IPS-20b (cell line): ENCODE measurements at regions not wholly inside any gene's neighbourhood (a gene's known extent, or its start where the extent isn't known, plus 50 kb on each side); places are given as distances from the start of the nearest gene placed in this dataset.

Experiments
- H3K27ac ChIP-seq: one replicate; pipeline ENCODE4 v1.5.1; 2013; ENCODE audit warnings: low read length
- H3K27me3 ChIP-seq: 2 replicates; pipeline ENCODE4 v1.6.1; 2013; ENCODE audit warnings: mild to moderate bottlenecking, low read length, inconsistent platforms; ENCODE audit not compliant: insufficient read depth
- H3K36me3 ChIP-seq: 2 replicates; pipeline ENCODE4 v1.6.1; 2013; ENCODE audit warnings: low read depth, mild to moderate bottlenecking, inconsistent platforms, low read length, moderate library complexity; ENCODE audit not compliant: insufficient read depth
- H3K4me1 ChIP-seq: 2 replicates; pipeline ENCODE4 v1.6.1; 2013; ENCODE audit warnings: mild to moderate bottlenecking, control low read depth, inconsistent platforms, low read length, moderate library complexity; ENCODE audit not compliant: insufficient read depth
- H3K4me3 ChIP-seq: 2 replicates; pipeline ENCODE4 v1.5.1; 2013; ENCODE audit warnings: mild to moderate bottlenecking, low read length, inconsistent platforms
- H3K9ac ChIP-seq: 2 replicates; pipeline ENCODE4 v1.6.1; 2013; ENCODE audit warnings: low read depth, mild to moderate bottlenecking, inconsistent platforms, low read length, moderate library complexity
- H3K9me3 ChIP-seq: 2 replicates; pipeline ENCODE4 v1.6.1; 2013; ENCODE audit warnings: mild to moderate bottlenecking, low read depth, low read length, inconsistent platforms; ENCODE audit not compliant: insufficient read depth

DNA sequence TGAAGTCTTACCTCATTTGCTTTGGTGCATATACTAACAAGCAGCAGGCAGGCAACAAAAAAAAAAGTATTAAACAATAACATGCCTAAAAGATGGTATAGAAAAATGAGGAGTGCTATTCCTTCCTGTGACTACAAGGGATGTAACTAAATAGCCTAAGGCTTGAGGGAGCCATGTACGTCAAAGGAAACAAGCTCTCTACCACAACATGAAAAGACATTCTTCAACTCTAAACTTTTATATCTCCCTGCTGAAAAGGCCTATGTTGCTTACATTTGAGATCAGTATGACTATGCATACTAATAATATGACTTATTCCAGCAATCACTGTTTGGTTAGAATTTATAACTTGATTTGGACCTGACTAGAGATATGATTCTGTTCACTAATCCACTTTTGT is 347.9 kb downstream of the ADCYAP1 start:
- 0 out of 2 replicates have a peak, but pooled peaks cover 7% of the 10 kb centered on the region for H3K4me1 ChIP-seq
- no peaks in the 10 kb centered on the region for H3K9me3 ChIP-seq
- no peaks in the 10 kb centered on the region for H3K36me3 ChIP-seq
- H3K27ac ChIP-seq = no peak overlapping the region
- no peak overlapping the region for H3K4me3 ChIP-seq
- no peak overlapping the region for H3K9ac ChIP-seq
- no peaks in the 10 kb centered on the region for H3K27me3 ChIP-seq

DNA sequence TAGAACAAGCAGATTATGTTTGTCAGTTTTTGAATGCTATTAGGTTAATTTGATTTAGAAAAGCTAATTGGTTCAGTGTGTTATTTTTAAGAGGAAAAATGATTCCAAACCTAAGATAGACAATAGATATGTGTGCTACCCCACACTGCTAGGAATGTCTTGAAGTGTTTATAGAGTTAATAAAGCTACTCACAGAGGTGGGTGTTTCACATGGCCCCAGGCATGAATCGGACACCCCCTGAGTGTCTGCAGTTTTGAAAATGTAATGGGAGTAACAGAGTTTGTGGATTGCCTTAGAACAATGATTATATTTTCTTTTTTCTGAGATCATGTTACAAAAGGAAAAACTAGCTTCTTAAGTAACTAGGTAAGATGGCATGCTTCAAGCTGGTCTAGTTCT is 348.3 kb downstream of the ADCYAP1 start:
- Histone ChIP-seq H3K27ac (no peak overlapping the region), H3K4me3 (no peak overlapping the region), H3K9me3 (no peaks in the 10 kb centered on the region), H3K4me1 (0 out of 2 replicates have a peak, but pooled peaks cover 7% of the 10 kb centered on the region), H3K9ac (no peak overlapping the region), H3K27me3 (no peaks in the 10 kb centered on the region), H3K36me3 (no peaks in the 10 kb centered on the region)

DNA sequence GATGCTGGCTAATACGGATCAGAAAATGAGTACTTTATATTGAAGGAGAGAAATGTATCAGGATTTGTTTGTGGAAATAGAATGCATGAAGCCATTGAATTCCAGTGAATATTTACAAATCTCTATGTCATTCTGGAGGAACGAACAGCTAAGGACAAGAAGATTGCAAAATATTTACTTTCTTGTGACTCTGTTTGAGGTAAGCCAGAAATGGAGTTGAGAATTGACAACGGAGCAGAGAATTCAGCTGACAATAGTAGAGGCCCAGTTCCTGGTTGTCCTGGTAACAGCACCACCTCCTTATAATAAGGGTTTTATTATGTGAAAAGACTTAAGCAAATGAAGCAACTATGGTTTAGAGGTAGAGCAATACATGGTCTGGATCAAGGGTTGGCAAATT is 349.2 kb downstream of the ADCYAP1 start:
- no peaks in the 10 kb centered on the region for H3K27me3 ChIP-seq
- H3K4me1 ChIP-seq = 0 out of 2 replicates have a peak, but pooled peaks cover 7% of the 10 kb centered on the region
- no peak overlapping the region for H3K9ac ChIP-seq
- H3K4me3 ChIP-seq = no peak overlapping the region
- H3K9me3 ChIP-seq = no peaks in the 10 kb centered on the region
- H3K36me3 ChIP-seq = no peaks in the 10 kb centered on the region
- no peak overlapping the region for H3K27ac ChIP-seq

DNA sequence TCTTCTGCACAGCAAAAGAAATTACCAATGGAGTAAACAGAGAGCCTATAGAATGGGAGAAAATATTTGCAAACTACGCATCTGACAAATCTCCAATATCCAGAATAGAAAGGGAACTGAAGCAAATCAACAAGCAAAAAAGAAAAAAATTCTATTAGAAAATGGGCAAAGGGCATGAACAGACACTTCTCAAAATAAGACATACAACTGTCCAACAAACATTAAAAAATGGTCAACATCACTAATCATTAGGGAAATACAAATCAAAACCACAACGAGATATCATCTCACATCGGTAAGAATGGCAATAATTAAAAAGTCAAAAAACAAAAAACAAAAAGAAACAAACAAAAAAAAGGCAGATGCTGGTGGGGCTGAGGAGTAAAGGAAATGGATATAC is 356.4 kb downstream of the ADCYAP1 start:
- H3K9ac ChIP-seq = no peak overlapping the region

DNA sequence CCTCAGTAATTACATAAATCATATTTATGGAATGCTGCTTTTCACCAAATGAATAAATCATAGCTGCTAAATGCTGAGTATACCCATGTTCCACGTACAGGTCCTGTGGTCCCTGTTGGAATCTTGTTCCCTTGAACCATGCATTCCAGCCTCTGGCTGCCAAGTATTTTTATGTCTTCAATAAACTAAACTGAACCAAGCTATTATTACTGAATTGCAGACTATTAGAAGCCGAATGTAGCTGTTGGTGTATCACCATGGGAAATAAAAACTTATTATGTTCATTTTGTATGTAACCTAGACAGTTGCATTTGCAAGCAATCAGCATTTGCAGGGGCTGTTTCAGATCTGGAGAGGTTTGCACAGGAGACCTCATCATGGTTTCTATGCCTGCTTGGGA is 362.4 kb downstream of the ADCYAP1 start:
- Histone ChIP-seq H3K4me3 (no peak overlapping the region), H3K9ac (no peak overlapping the region), H3K27ac (no peak overlapping the region), H3K9me3 (no peaks in the 10 kb centered on the region), H3K4me1 (no peaks in the 10 kb centered on the region), H3K27me3 (no peaks in the 10 kb centered on the region), H3K36me3 (no peaks in the 10 kb centered on the region)

More for the DNA sequence above, 356.4 kb downstream of the ADCYAP1 start:
- no peak overlapping the region for H3K27ac ChIP-seq
- H3K9me3 ChIP-seq = peaks cover 13% of the 10 kb centered on the region
- H3K36me3 ChIP-seq = no peaks in the 10 kb centered on the region
- H3K27me3 ChIP-seq = no peaks in the 10 kb centered on the region
- H3K4me1 ChIP-seq = no peaks in the 10 kb centered on the region
- no peak overlapping the region for H3K4me3 ChIP-seq

DNA sequence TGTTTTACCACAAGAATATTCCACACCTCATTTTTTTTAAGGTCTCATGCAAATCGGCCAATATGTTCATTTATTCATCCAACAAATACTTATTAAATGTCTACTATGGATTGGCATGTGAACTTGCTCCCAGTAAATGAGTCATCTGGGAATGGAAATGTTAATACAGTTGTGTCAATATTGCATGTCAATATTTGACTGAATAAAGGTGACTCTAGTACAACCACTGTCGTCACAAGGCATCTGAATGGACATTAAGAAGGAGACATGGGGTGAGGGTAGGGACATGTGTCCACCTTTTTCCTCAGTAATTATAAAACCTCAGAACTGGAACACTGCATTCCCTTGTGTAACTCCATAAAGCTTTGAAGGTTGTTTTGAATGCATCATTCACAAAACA is 365.4 kb downstream of the ADCYAP1 start:
- H3K27me3 ChIP-seq = no peaks in the 10 kb centered on the region
- no peaks in the 10 kb centered on the region for H3K9me3 ChIP-seq
- no peak overlapping the region for H3K4me3 ChIP-seq
- no peaks in the 10 kb centered on the region for H3K36me3 ChIP-seq
- H3K27ac ChIP-seq = no peak overlapping the region
- no peak overlapping the region for H3K9ac ChIP-seq
- no peaks in the 10 kb centered on the region for H3K4me1 ChIP-seq

DNA sequence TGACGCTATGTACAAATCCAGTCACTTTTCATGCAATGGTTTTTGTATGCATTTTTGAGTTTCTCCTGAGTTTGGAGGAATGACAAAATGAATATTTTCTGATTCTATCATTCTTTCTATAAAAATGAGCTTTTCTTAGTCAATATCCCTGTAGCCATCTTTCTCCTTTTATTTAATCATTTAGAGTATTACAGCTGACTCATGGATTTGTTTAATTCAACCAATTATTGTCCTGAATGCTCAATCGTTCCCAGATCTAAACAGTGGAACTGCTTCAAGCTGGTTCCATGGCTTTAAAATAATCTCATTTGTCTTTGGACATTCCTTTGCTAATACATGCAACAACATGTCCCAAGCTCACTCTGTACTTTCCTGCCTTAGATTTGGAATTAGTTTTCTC is 368.8 kb downstream of the ADCYAP1 start:
- no peak overlapping the region for H3K9ac ChIP-seq
- no peak overlapping the region for H3K4me3 ChIP-seq
- H3K27me3 ChIP-seq = no peaks in the 10 kb centered on the region
- H3K4me1 ChIP-seq = no peaks in the 10 kb centered on the region
- H3K36me3 ChIP-seq = no peaks in the 10 kb centered on the region
- H3K27ac ChIP-seq = no peak overlapping the region
- H3K9me3 ChIP-seq = no peaks in the 10 kb centered on the region

DNA sequence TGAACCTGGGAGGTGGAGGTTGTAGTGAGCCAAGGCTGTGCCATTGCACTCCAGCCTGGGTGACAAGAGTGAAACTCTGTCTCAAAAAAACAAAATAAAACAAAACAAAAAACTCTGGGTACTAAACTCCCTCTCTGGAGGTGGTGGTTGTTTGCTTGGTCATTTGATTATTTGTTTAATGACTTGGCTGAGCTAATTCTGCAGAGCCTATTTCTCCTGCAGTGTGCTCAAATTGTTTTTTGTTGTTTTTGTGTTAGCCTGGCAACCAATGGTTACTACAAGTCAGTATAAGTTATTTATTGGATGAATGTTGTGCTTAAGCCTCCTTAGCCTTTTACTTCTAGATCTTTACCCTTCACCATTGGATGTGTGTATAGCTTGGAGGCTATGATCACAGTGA is 387.5 kb downstream of the ADCYAP1 start:
- H3K27ac ChIP-seq = no peak overlapping the region

DNA sequence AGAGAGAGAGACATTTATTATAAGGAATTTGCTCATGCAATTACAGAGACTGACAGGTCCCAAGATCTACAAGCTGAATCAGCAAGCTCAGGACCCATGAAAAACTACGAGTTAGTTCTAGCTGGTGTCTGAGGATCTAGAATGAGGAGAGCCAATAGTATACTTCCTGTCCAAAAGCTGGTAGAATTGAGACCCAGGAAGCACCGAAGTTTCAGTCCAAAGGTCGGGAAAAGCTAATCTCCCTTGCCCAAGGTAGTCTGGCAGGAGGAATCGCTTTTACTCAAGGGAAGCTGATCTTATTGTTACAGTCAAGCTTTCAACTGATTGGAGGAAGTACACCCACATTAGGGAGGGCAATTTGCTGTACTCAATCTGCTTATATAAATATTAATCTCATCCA is 389.6 kb downstream of the ADCYAP1 start:
- no peak overlapping the region for H3K27ac ChIP-seq
- H3K9me3 ChIP-seq = no peaks in the 10 kb centered on the region
- H3K9ac ChIP-seq = no peak overlapping the region
- H3K36me3 ChIP-seq = no peaks in the 10 kb centered on the region
- no peaks in the 10 kb centered on the region for H3K27me3 ChIP-seq
- H3K4me1 ChIP-seq = peaks cover 8% of the 10 kb centered on the region; the same call in 1 of the 2 replicates
- H3K4me3 ChIP-seq = no peak overlapping the region

More for the DNA sequence above, 387.5 kb downstream of the ADCYAP1 start:
- Histone ChIP-seq H3K27me3 (no peaks in the 10 kb centered on the region), H3K9me3 (no peaks in the 10 kb centered on the region), H3K4me3 (no peak overlapping the region), H3K9ac (no peak overlapping the region), H3K36me3 (no peaks in the 10 kb centered on the region), H3K4me1 (peaks cover 1% of the 10 kb centered on the region; the same call in 1 of the 2 replicates)

DNA sequence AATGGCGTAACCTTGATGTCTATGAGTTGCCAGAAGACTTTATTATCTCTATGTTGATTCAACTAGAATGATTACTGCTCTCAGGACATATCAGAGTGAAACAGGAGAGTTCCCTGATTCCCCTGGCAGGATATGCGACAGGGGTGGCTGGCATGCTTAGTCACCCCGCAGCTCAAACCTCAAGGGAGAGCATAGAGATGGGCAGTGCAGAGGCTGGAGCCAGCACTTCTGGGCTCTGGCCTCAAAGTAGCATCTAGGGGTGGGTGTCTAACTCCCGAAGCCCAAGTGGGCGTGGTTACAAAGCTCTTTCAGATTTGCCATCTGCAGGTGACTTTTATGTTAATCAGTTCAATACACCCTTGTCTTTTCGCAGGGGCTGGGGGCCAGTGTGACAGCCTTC is 391.6 kb downstream of the ADCYAP1 start:
- Histone ChIP-seq H3K27ac (no peak overlapping the region), H3K9ac (no peak overlapping the region), H3K36me3 (no peaks in the 10 kb centered on the region), H3K9me3 (no peaks in the 10 kb centered on the region), H3K4me1 (peaks cover 8% of the 10 kb centered on the region; the same call in 1 of the 2 replicates), H3K4me3 (no peak overlapping the region), H3K27me3 (no peaks in the 10 kb centered on the region)

DNA sequence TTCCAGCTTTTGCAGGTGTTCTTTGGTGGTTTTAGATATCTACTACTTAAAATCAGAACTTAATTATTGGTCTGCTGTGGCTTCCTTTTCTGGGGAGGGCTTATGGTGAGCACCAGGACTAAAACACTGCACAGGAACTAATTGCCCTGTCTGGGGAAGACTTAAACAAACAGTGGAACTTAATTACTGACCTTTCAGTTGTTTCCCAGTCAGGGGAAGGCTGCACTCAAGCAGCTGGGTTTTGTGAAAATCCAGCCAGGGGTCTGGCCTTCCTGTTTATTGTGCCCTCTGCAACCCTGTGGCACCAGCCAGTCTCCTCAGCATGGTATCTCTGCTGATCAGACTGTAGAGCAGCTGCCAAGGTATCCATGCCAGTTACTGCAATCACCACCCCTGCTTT is 398.2 kb downstream of the ADCYAP1 start:
- Histone ChIP-seq H3K27me3 (no peaks in the 10 kb centered on the region), H3K9ac (no peak overlapping the region), H3K36me3 (no peaks in the 10 kb centered on the region), H3K27ac (no peak overlapping the region), H3K9me3 (no peaks in the 10 kb centered on the region), H3K4me3 (no peak overlapping the region), H3K4me1 (no peaks in the 10 kb centered on the region)

DNA sequence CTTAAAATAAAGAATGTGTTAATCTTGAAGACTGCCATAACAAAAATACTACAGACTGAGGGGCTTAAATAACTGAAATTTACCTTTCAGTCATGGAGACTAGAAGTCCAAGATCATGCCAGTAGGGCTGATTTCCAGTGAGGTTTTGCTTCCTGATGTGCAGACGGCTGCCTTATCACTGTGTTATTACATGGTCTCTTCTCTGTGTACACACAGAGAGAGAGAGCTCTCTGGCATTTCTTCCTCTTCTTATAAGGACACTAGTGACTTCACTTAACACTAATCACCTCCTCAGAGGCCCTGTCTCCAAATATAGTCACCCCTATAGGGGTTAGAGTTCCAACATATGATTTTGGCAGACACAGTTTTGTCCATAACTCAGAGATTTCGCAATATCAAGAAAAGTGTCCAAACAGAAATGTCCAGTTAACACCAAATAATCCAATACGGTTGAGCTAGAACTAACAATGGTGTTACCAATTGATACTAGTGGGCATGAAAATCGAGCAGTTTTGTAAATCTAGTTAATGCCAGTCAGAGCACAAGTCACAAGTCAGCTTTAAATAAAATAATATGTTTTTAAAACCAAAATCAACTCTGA is 399.8 kb downstream of the ADCYAP1 start:
- Histone ChIP-seq H3K9me3 (no peaks in the 10 kb centered on the region), H3K4me3 (no peak overlapping the region), H3K27ac (no peak overlapping the region), H3K4me1 (no peaks in the 10 kb centered on the region), H3K36me3 (no peaks in the 10 kb centered on the region), H3K9ac (no peak overlapping the region), H3K27me3 (no peaks in the 10 kb centered on the region)
